B cell (primary cell): ENCODE measurements at regions not wholly inside any gene's neighbourhood (a gene's known extent, or its start where the extent isn't known, plus 50 kb on each side); places are given as distances from the start of the nearest gene placed in this dataset.

Experiments
- ATAC-seq: fragments of 200-7000 bp; cut with Tn5 transposase; one replicate; pipeline ENCODE4 v1.10.0; 2021; ENCODE audit warnings: low read depth, mild to moderate bottlenecking, moderate number of reproducible peaks, moderate library complexity
- CTCF ChIA-PET: fragments of 350-600 bp; sonication (Branson Sonifier 250); formaldehyde crosslinking; loops from one replicate; lab custom pipeline; 2021; ENCODE audit warnings: antibody characterized with exemption, inconsistent platforms; lab: Charles Lee
- POLR2A ChIA-PET: fragments of 350-600 bp; sonication (Branson Sonifier 250); formaldehyde crosslinking; loops from one replicate; lab custom pipeline; 2021; ENCODE audit warnings: antibody characterized with exemption; lab: Charles Lee
- DNase-seq: peaks from one replicate; pipeline ENCODE4 v3.0.0; 2013
- H2AFZ ChIP-seq: 2 replicates; pipeline ENCODE4 v1.6.1; 2012; ENCODE audit warnings: mild to moderate bottlenecking, low read depth, low read length; ENCODE audit not compliant: insufficient read depth, poor library complexity, severe bottlenecking
- H3K27ac ChIP-seq, 2 donors: 1 replicate in 1 of 2; 2 replicates in 1 of 2; pipeline ENCODE4 v1.5.1; 2012 to 2013; ENCODE audit warnings: low read length in 2 of 2, mild to moderate bottlenecking in 2 of 2, moderate library complexity in 1 of 2
- H3K27me3 ChIP-seq, 4 experiments: fragments of 200-600 bp in 1 of 4; sonication (generic) in 1 of 4; replicated peaks in 1 of 4; 1 replicate in 2 of 4; 2 replicates in 2 of 4; pipeline versions ENCODE4 v1.6.1 to v1.7.0; 2013 to 2016; ENCODE audit warnings: low read length in 3 of 4, mild to moderate bottlenecking in 2 of 4, mixed read lengths in 1 of 4, moderate library complexity in 1 of 4; ENCODE audit not compliant: insufficient read depth in 4 of 4, control insufficient read depth in 3 of 4; ENCODE audit errors: control extremely low read depth in 1 of 4
- H3K36me3 ChIP-seq, 2 experiments: replicated peaks in 1 of 2; 1 replicate in 1 of 2; 2 replicates in 1 of 2; pipeline versions ENCODE4 v1.6.1 to v1.7.1; 2013; ENCODE audit warnings: low read length in 1 of 2; ENCODE audit not compliant: insufficient read depth in 2 of 2, control insufficient read depth in 1 of 2; ENCODE audit errors: control extremely low read depth in 1 of 2, extremely low read depth in 1 of 2
- H3K4me1 ChIP-seq, 2 donors: fragments of 200-600 bp in 1 of 2; sonication (generic) in 1 of 2; 1 replicate in 1 of 2; 2 replicates in 1 of 2; pipeline versions ENCODE4 v1.5.1 to v1.6.1; 2013 to 2017; ENCODE audit warnings: low read length in 2 of 2; ENCODE audit not compliant: control insufficient read depth in 2 of 2, insufficient read depth in 2 of 2
- H3K4me2 ChIP-seq: replicated peaks from 2 replicates; pipeline ENCODE3; 2012; ENCODE audit warnings: mild to moderate bottlenecking, low read depth, low read length; ENCODE audit not compliant: poor library complexity, severe bottlenecking
- H3K4me3 ChIP-seq, 5 experiments: fragments of 200-600 bp in 1 of 5; sonication (generic) in 1 of 5; 1 replicate in 3 of 5; 2 replicates in 2 of 5; pipeline versions ENCODE4 v1.5.1 to v1.7.0; 2011 to 2016; ENCODE audit warnings: low read length in 4 of 5, mild to moderate bottlenecking in 4 of 5, low read depth in 2 of 5, control low read depth in 1 of 5, moderate library complexity in 1 of 5; ENCODE audit not compliant: insufficient read depth in 1 of 5; ENCODE audit errors: control extremely low read depth in 1 of 5, extremely low read depth in 1 of 5
- H3K79me2 ChIP-seq: fragments of 200-600 bp; sonication (generic); one replicate; pipeline ENCODE4 v1.6.0; 2016; ENCODE audit warnings: low read length; ENCODE audit not compliant: control insufficient read depth, insufficient read depth
- H3K9ac ChIP-seq: fragments of 200-600 bp; sonication (generic); 2 replicates; pipeline ENCODE4 v1.6.1; 2017; ENCODE audit warnings: mild to moderate bottlenecking, low read length, moderate library complexity
- H3K9me3 ChIP-seq, 3 donors: one replicate each; pipeline versions ENCODE4 v1.6.1 to v1.7.1; 2013; ENCODE audit warnings: low read length in 2 of 3; ENCODE audit not compliant: control insufficient read depth in 2 of 3, insufficient read depth in 1 of 3; ENCODE audit errors: control extremely low read depth in 1 of 3
- H4K20me1 ChIP-seq: 2 replicates; pipeline ENCODE4 v1.6.0; 2012; ENCODE audit warnings: mild to moderate bottlenecking, low read length; ENCODE audit not compliant: insufficient read depth, control insufficient read depth, poor library complexity, severe bottlenecking
- H3K27ac Mint-ChIP-seq: one replicate; pipeline ENCODE4 v1.8.0; 2021; ENCODE audit warnings: mixed read lengths
- H3K27me3 Mint-ChIP-seq: one replicate; pipeline ENCODE4 v1.8.0; 2021; ENCODE audit warnings: mixed read lengths
- H3K4me1 Mint-ChIP-seq: one replicate; pipeline ENCODE4 v1.8.0; 2021; ENCODE audit warnings: mixed read lengths
- H3K4me3 Mint-ChIP-seq: one replicate; pipeline ENCODE4 v1.8.0; 2021; ENCODE audit warnings: mixed read lengths
- H3K9me3 Mint-ChIP-seq: one replicate; pipeline ENCODE4 v1.8.0; 2022; ENCODE audit warnings: mixed read lengths; ENCODE audit not compliant: insufficient read depth
- CTCF ChIP-seq: fragments of 200-600 bp; IDR thresholded peaks from one replicate; pipeline ENCODE4 v1.8.0; 2022; ENCODE audit warnings: antibody characterized with exemption, mild to moderate bottlenecking
- EZH2 ChIP-seq: IDR thresholded peaks from 2 replicates; pipeline ENCODE4 v1.6.1; 2012; ENCODE audit warnings: borderline replicate concordance, low read depth, mild to moderate bottlenecking, moderate library complexity, low read length; ENCODE audit not compliant: insufficient read depth, poor library complexity, severe bottlenecking
- WGBS: methylation state at CpG from one replicate; pipeline ENCODE4 v1.1.5; 2013; ENCODE audit warnings: missing lambda C conversion rate; ENCODE audit not compliant: insufficient coverage; 5-methylcytosine and 5-hydroxymethylcytosine counted together
- intact Hi-C: fragments of 100-400 bp; cut with micrococcal nuclease; formaldehyde crosslinking; loops from one replicate; pipeline ENCODE4 v1.10.0; 2022

- Histone ChIP-seq H3K4me3 (no peak overlapping the region), H3K79me2 (no peaks in the 10 kb centered on the region), H3K27ac (no peak overlapping the region), H3K4me2 (no peak overlapping the region), H3K9me3 (no peaks in the 10 kb centered on the region), H3K4me1 (peaks cover 3 to 11% of the 10 kb centered on the region in 2 donors), H2AFZ (no peak overlapping the region), H3K9ac (no peak overlapping the region), H3K36me3 (no peaks in the 10 kb centered on the region), H3K27me3 (peaks cover 0 to 12% (median 0%) of the 10 kb centered on the region in 4 experiments), H4K20me1 (no peaks in the 10 kb centered on the region)
- ChIA-PET CTCF (no interaction called here), POLR2A (no interaction called here)
- Mint-ChIP-seq H3K9me3 (no peaks in the 10 kb centered on the region), H3K4me3 (no peak overlapping the region), H3K4me1 (peaks cover 13% of the 10 kb centered on the region), H3K27ac (no peak overlapping the region), H3K27me3 (peaks cover 47% of the 10 kb centered on the region)
- DNase-seq = no peak
- intact Hi-C loops = loop anchor here (10.0 kb wide), 1 partner anchor 50 kb away; no protein-coding TSS in a partner anchor
- TF ChIP-seq CTCF (no peak), EZH2 (no peak)
- ATAC-seq = no peak
- WGBS = 93% methylated on average over 5 of the region's 6 CpGs
These were observed 155.9 kb upstream of the SHB start for GRCh38 chr9:38224941-38225340.

- Histone ChIP-seq H3K27ac (no peak overlapping the region), H3K79me2 (no peaks in the 10 kb centered on the region), H3K4me3 (no peak overlapping the region), H3K9me3 (no peaks in the 10 kb centered on the region), H2AFZ (no peak overlapping the region), H3K4me2 (no peak overlapping the region), H4K20me1 (no peaks in the 10 kb centered on the region), H3K9ac (no peak overlapping the region), H3K36me3 (no peaks in the 10 kb centered on the region), H3K4me1 (no peaks in the 10 kb centered on the region), H3K27me3 (peaks cover 0 to 3% (median 0%) of the 10 kb centered on the region in 4 experiments)
- Mint-ChIP-seq H3K9me3 (no peaks in the 10 kb centered on the region), H3K27me3 (peaks cover 29% of the 10 kb centered on the region), H3K4me3 (no peak overlapping the region), H3K27ac (no peak overlapping the region), H3K4me1 (no peaks in the 10 kb centered on the region)
- no peak for ATAC-seq
- CTCF ChIA-PET = interaction anchor here (0.7 kb wide), 1 partner anchor 11 kb away, joined by 3 read pairs; no protein-coding TSS in a partner anchor
- TF ChIP-seq CTCF (no peak), EZH2 (no peak)
- DNase-seq = no peak
- POLR2A ChIA-PET = no interaction called here
- intact Hi-C loops = loop anchor here (10.0 kb wide), 1 partner anchor 62 kb away; no protein-coding TSS in a partner anchor
- 100% methylated on average over 1 of the region's 1 CpG for WGBS
These were observed 147.5 kb upstream of the SHB start for GRCh38 chr9:38216572-38216971.
